GM12864 (cell line): ENCODE measurements at regions not wholly inside any gene's neighbourhood (a gene's known extent, or its start where the extent isn't known, plus 50 kb on each side); places are given as distances from the start of the nearest gene placed in this dataset.

Source experiments
- DNase-seq: peaks from one replicate; pipeline ENCODE4 v3.0.0-alpha.2; 2011; ENCODE audit warnings: low read depth
- H3K4me3 ChIP-seq: 2 replicates; pipeline ENCODE4 v1.5.1; 2011; ENCODE audit warnings: mild to moderate bottlenecking, low read depth, low read length, control low read depth
- TF ChIP-seq, protein P1 (sequence below): IDR thresholded peaks from 2 replicates; pipeline ENCODE4 v1.5.1; 2011; ENCODE audit warnings: low read depth, mild to moderate bottlenecking, moderate library complexity, low read length, control low read depth, inconsistent platforms; ENCODE audit errors: missing control alignments

DNA sequence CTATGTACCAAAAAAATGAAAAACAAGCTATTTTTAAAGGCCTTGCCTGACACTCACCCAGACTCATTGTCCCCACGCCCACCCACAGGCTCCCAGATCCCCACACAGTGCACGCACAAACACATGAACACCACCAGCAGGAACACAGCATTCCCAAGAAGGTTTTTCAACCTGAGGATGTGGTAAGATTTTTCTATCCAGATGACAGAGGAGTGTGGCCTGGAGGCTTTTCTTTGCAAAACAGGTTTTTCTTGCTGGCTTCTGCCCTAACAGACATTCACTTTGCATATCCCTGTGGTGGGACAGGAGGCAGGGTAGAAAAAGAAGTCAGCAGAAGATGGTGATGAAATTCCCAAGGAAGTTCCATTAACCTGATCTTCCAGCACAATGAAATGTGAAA lies 97.8 kb downstream of the KLF12 start:
- no peak for DNase-seq
- no peak overlapping the region for H3K4me3 ChIP-seq
- TF ChIP-seq, protein P1, sequence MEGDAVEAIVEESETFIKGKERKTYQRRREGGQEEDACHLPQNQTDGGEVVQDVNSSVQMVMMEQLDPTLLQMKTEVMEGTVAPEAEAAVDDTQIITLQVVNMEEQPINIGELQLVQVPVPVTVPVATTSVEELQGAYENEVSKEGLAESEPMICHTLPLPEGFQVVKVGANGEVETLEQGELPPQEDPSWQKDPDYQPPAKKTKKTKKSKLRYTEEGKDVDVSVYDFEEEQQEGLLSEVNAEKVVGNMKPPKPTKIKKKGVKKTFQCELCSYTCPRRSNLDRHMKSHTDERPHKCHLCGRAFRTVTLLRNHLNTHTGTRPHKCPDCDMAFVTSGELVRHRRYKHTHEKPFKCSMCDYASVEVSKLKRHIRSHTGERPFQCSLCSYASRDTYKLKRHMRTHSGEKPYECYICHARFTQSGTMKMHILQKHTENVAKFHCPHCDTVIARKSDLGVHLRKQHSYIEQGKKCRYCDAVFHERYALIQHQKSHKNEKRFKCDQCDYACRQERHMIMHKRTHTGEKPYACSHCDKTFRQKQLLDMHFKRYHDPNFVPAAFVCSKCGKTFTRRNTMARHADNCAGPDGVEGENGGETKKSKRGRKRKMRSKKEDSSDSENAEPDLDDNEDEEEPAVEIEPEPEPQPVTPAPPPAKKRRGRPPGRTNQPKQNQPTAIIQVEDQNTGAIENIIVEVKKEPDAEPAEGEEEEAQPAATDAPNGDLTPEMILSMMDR, result no peak

DNA sequence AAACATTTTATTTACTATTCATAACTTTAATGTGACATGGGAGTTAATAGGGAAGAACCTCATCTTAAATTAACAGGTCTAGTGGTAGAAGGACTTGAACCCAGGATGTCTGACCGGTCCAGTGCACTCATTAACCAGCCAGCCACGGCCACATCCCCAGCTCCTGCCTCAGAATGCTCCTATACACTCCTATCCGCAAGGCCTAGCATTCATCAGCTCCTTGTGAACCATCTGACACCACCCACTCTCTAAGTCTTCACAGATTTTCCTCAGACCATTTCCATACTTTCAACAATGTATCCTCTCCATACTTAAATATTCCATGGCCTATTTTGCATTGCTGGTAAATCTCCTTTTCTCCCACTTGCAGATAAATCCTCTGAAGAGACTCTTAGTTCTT lies 98.3 kb downstream of the KLF12 start:
- no peak overlapping the region for H3K4me3 ChIP-seq
- DNase-seq, result no peak
- TF ChIP-seq, protein P1, result no peak

DNA sequence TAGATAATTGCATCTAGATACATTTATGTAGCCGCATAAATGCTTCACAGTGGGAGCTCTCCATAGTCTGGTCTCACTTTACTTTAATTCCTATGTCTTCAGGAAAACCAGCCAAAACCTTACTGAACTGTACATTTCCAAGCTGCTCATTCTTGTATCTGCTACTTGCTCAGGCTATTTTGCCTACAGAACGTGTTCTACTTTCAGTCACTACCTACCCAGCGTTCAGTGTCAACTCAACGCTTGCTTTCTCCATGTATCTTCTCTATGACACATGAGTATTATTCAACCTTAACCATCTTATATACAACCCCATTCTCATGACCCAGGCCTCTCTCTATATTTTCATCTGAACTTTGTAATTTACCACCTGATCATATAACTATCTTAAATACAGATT lies 101.9 kb downstream of the KLF12 start:
- H3K4me3 ChIP-seq, result no peak overlapping the region; the same call in 1 of the 2 replicates
- no peak for DNase-seq
- TF ChIP-seq, protein P1, result no peak

DNA sequence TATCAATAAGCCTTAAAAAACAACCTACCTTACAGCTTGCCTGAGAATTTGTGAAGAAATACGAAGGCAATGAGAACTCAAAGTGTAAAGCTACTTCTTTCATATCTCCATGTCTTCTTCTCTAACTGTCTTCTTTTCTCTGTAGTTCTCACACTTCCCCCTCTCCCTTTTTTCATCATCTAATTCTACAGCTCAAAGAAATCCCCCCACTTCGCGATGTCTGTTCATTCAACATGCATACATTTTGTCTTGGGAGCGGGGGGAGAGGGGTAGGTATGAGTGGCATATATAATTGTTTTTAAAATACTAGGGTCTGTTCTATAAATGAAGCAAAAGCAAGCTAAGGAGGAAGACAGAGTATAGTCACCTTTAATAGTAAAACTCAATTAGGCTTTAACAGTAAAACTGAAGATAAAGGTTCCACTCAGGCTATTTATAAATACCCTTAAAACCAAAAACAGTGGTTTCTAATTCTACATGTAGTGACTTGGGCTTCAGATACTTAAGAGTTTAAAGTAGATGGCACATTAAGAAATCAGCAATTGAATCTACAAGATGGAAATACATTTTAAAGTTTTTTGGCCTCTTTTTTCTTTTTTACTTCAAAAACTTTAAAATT lies 106.9 kb downstream of the KLF12 start:
- TF ChIP-seq, protein P1, result no peak
- peak; percentile 21 for DNase-seq
- peak overlapping the region; percentile 52 for H3K4me3 ChIP-seq

DNA sequence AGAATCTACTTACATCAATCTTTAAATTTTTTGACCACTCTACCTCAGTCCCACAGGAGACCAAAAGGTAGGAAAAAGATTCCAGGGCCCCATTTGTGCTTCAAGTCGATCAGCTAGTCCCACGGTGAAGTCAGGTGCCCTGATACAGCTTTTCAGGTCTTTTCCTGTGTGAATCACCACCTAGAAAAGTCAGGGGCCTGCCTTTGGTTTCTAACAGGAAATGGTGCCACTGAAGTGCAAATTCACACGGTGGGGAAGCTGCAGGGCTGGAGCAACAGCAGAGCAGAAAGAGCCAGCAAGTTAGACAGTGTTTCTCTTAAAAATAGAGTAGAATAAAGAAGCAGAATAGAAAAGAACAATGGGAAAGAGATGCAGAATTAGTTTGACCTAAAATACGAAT lies 107.5 kb downstream of the KLF12 start:
- TF ChIP-seq, protein P1, result no peak
- H3K4me3 ChIP-seq, result peak overlapping the region; percentile 52

DNA sequence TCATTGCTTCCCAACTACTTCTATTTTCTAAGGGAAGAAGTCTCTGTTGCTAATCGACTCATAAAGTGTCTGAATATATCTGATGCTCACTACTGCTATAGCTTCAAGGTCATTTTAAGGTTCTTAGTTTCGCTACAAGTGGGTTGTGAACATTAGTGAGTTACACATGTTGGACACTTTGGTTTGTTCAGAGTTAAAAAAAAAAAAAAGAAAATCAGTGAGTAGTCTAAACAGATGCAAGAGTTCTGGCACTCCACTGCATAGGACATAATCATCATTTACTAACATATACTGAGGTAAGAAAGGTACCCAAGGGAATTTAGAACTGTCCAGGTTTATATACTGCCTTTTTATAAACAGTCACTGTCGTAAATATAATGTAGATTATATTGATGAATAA lies 108.8 kb downstream of the KLF12 start:
- TF ChIP-seq, protein P1, result no peak
- H3K4me3 ChIP-seq, result peak overlapping the region; percentile 45; the same call in 1 of the 2 replicates
- peak; percentile 15 for DNase-seq

More for the DNA sequence above, 107.5 kb downstream of the KLF12 start:
- DNase-seq, result peak; percentile 82

DNA sequence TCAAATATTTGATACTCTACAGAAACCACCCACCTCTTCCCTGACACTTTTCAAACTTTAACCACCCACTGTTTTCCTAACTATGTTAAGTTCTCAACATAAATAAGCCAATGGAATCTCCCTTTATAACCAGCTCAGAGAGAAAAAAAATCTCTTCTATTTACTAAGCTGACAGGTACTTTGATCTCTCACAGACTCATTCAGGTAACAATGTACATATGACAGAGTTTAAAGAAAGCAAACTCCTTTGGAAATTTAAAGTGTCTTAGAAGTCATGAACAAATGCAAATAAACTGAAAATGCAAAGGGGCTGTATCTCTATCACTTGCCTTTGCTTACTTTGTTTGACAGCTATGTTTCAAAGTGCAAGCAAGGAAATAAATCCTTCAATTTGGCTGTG lies 109.3 kb downstream of the KLF12 start:
- TF ChIP-seq, protein P1, result no peak
- DNase-seq, result no peak
- H3K4me3 ChIP-seq, result peak overlapping the region; percentile 45; the same call in 1 of the 2 replicates
